Gastrocnemius medialis (tissue), 4 donors: ENCODE measurements at regions not wholly inside any gene's neighbourhood (a gene's known extent, or its start where the extent isn't known, plus 50 kb on each side); places are given as distances from the start of the nearest gene placed in this dataset.

Source experiments
- POLR2A ChIP-seq, 2 donors: fragments of 450-650 bp; IDR thresholded peaks; one replicate each; pipeline ENCODE4 v1.6.1; 2017; ENCODE audit warnings: antibody characterized with exemption in 2 of 2, mild to moderate bottlenecking in 2 of 2, moderate library complexity in 2 of 2
- TF ChIP-seq, protein P1 (sequence below), 5 experiments: fragments of 450-650 bp in 3 of 5; fragments of 200-600 bp in 2 of 5; sonication (generic) in 2 of 5; IDR thresholded peaks in 4 of 5; conservative IDR thresholded peaks in 1 of 5; 1 replicate in 4 of 5; 2 replicates in 1 of 5; pipeline ENCODE4 v1.5.1; 2016 to 2019; ENCODE audit warnings: antibody characterized with exemption in 5 of 5, mild to moderate bottlenecking in 3 of 5, moderate library complexity in 3 of 5

DNA sequence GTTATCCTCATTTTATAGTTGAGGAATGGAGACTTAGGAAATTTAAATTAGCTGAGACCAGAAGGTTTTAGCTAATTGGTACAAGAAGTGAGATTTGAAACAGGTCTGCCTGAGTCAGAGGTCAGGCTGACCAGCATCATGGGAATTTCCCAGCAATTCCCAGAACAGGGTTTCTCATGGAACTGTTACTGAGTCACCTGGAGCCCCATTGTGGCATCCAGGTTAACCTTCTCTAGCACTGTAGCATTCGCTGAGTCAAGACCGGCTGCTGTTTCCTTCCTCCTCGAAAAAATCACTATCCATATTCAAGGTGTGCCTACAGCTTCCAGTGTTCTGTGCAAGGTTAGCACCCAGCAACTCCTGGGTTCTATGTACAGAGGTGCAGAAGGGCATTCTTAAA is 238.0 kb upstream of the MAN1A1 start:
- TF ChIP-seq, protein P1, sequence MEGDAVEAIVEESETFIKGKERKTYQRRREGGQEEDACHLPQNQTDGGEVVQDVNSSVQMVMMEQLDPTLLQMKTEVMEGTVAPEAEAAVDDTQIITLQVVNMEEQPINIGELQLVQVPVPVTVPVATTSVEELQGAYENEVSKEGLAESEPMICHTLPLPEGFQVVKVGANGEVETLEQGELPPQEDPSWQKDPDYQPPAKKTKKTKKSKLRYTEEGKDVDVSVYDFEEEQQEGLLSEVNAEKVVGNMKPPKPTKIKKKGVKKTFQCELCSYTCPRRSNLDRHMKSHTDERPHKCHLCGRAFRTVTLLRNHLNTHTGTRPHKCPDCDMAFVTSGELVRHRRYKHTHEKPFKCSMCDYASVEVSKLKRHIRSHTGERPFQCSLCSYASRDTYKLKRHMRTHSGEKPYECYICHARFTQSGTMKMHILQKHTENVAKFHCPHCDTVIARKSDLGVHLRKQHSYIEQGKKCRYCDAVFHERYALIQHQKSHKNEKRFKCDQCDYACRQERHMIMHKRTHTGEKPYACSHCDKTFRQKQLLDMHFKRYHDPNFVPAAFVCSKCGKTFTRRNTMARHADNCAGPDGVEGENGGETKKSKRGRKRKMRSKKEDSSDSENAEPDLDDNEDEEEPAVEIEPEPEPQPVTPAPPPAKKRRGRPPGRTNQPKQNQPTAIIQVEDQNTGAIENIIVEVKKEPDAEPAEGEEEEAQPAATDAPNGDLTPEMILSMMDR (IDR thresholded peaks at IDR 0.05 in 4 of 5, conservative IDR thresholded peaks at IDR 0.05 in 1 of 5) = no peak
- TF ChIP-seq POLR2A (IDR thresholded peaks at IDR 0.05) = no peak
